AG09319 (cell line): ENCODE measurements at regions not wholly inside any gene's neighbourhood (a gene's known extent, or its start where the extent isn't known, plus 50 kb on each side); places are given as distances from the start of the nearest gene placed in this dataset.

Experiments used
- DNase-seq: peaks from one replicate; pipeline ENCODE4 v3.0.0-alpha.2; 2010; ENCODE audit warnings: low read depth; ENCODE audit errors: extremely low read depth
- CTCF ChIP-seq: IDR thresholded peaks from 2 replicates; pipeline ENCODE4 v1.5.1; 2011; ENCODE audit warnings: low read depth, mild to moderate bottlenecking, inconsistent platforms, low read length, moderate library complexity

- no peak for DNase-seq
- no peak for TF ChIP-seq CTCF
Observed at GRCh38 chr5:122639864-122640263, 135.0 kb upstream of the SNX2 start.

DNA sequence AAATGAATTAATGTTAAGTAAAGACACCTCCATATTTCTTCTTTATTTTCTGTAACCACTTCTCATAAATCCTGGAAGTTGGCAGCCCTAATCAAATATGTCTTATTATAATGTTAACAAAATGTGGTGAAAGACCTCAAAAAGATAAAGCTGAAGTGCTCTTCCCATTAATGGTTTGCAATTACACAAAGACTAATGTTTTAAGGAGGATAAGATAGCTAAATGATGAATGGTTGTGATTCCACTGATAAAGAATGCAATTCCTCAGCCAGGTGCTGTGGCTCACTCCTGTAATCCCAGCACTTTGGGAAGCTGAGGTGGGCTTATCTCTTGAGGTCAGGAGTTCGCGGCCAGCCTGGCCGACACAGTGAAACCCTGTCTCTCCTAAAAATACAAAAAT is 125.8 kb upstream of the SNX2 start:
- no peak for DNase-seq
- TF ChIP-seq CTCF = no peak

GRCh38 chr5:122653087-122654017 is 121.5 kb upstream of the SNX2 start:
- no peak for DNase-seq
- TF ChIP-seq CTCF = no peak

DNA sequence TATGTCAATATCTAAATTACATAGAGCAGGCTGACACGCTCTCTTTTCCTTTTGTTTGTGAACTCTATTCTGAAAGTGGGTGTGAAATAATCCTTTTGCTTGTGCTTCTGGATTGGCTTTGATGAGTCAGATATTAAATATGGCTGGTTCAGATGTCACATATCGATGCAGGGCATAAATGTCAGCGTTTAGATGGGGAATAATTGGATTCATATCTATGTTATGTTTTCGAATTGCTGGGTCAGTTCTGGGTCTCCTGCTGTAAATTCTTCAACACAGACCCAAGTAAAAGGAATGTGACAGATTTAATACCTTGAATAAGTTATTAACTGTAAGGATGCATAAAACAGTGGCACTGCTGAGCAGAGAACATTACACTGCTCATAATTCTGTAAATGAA is 118.7 kb upstream of the SNX2 start:
- DNase-seq = no peak
- no peak for TF ChIP-seq CTCF

GRCh38 chr5:122656577-122656976 is 118.3 kb upstream of the SNX2 start:
- no peak for DNase-seq
- TF ChIP-seq CTCF = no peak

GRCh38 chr5:122661496-122662180 is 113.2 kb upstream of the SNX2 start:
- no peak for DNase-seq
- no peak for TF ChIP-seq CTCF

DNA sequence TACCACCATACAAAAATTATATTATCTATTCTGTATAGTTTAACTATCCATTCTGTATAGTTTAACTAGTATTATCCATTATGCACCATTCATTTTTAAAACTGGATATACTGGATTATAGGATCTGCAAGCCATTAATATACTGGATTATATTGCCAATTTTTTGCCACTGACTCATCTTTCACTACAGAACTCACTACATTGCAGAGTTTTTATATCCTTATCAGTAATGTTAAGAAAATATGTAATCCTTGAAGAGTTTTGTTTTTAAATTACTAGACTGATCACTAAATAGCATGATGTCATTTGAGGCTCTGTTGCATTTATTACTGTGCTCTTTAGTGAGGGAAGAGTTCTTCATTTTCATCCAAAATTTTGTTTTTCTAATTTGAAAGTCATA is 109.8 kb upstream of the SNX2 start:
- TF ChIP-seq CTCF = no peak
- no peak for DNase-seq
